Epithelial cell of esophagus (primary cell): ENCODE measurements at regions not wholly inside any gene's neighbourhood (a gene's known extent, or its start where the extent isn't known, plus 50 kb on each side); places are given as distances from the start of the nearest gene placed in this dataset.

ENCODE experiments used
- DNase-seq: peaks from one replicate; pipeline ENCODE4 v3.0.0; 2010; ENCODE audit warnings: low read depth
- H3K4me3 ChIP-seq: 2 replicates; pipeline ENCODE4 v1.5.1; 2011; ENCODE audit warnings: mild to moderate bottlenecking, low read length, control low read depth
- TF ChIP-seq, protein P1 (sequence below): IDR thresholded peaks from 2 replicates; pipeline ENCODE4 v1.5.1; 2011; ENCODE audit warnings: low read depth, mild to moderate bottlenecking, low read length, control low read depth, inconsistent platforms; ENCODE audit not compliant: insufficient read depth; ENCODE audit errors: missing control alignments

DNA sequence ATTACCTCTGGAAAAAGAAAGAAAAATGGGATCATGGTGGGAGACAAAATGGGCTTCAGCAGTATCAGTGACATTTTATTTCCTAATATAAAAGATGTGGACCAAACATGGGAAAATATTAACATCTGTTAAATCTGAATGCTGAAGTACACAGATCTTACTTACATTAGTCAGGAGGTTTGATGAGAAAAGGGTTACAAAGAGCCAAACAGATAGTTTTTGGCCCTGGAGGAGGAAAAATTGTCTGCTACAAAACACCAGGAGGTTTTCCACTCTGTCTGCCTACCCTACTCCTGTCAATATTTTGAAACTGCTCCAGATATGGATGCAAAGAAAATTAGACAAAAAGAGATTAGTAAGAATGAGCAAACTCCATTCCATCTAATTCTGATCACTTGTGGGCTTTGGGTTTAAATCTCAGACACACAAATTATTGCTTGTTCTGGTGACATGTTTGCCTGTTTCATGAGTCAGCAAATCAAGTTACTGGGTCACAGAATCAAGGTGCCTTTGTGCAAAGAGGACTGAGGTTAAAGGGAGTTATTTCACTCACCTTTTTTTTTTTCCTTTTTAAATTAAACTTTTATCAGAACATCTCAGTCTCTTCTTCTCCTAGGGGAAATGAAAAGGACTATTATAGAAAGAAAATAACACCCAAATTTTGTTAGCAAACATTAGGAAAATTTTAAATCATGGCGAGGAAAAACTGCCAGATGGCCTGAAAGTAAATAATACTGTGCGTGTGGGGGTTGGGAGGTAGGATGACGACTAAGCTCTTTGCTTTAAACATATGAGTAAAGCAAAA, 87.0 kb upstream of the SPATS2L start:
- no peak overlapping the region for H3K4me3 ChIP-seq
- DNase-seq = no peak
- TF ChIP-seq, protein P1, sequence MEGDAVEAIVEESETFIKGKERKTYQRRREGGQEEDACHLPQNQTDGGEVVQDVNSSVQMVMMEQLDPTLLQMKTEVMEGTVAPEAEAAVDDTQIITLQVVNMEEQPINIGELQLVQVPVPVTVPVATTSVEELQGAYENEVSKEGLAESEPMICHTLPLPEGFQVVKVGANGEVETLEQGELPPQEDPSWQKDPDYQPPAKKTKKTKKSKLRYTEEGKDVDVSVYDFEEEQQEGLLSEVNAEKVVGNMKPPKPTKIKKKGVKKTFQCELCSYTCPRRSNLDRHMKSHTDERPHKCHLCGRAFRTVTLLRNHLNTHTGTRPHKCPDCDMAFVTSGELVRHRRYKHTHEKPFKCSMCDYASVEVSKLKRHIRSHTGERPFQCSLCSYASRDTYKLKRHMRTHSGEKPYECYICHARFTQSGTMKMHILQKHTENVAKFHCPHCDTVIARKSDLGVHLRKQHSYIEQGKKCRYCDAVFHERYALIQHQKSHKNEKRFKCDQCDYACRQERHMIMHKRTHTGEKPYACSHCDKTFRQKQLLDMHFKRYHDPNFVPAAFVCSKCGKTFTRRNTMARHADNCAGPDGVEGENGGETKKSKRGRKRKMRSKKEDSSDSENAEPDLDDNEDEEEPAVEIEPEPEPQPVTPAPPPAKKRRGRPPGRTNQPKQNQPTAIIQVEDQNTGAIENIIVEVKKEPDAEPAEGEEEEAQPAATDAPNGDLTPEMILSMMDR = no peak

DNA sequence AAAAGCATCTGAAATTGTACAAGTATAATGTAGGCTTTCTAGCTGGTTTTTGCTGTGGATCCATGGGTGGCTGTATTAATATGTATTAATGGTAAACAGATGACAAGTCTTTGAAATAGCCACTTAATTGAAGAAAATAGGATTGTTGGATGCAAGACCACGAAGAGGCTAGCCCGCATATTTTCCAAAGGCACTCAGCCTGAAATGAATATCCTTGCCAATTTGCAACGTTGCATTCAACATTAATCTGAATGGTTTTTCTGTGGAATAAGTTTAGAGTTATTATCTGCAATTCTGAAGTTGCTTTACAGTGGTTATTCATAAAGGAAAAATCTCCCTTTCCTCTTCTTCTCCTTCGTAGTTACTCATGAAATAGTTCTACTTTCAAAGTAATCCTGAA, 86.2 kb upstream of the SPATS2L start:
- H3K4me3 ChIP-seq = no peak overlapping the region
- TF ChIP-seq, protein P1 = no peak
- DNase-seq = no peak

DNA sequence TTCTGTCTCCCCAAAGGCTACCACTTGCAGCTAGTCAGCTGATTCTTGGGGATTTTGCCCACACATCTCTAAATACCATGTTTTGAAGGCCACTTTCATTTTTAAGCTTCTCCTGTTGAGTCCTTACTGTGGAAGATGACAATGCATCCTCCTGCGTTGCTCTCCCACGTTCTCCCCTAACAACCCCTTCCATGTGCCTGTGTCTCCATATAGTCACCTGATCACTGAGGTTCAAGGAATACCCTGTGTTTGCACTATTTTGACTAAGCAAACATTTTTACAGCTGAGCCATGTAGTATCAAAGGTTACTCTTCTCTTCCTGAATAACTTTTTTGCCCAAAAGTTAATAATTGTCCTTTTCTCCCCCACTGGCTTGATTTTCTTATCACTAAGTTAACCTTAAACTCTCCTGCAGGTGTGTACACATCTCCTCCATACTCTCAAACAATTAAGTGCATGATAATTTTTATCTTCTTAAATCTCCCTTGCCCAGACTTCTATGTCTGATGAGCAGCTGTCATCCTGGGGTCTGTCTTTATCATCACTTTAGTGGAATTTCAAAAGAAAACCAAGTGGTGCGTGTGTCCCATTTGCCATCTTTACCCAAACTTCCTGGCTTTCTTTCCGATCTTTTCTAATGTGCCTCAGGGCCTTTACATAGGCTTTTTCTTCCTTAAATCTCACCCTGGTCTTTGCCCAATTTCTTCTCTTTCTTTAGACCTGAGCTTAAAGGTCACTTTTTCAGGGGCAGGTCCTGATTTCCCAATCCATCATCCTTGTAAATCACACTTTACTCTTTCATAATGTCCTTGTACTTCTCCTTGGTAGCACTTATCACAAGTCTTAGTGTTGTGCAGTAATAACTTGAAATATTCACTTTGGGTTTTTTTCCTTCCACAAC, 85.2 kb upstream of the SPATS2L start:
- TF ChIP-seq, protein P1 = no peak
- no peak overlapping the region for H3K4me3 ChIP-seq

DNA sequence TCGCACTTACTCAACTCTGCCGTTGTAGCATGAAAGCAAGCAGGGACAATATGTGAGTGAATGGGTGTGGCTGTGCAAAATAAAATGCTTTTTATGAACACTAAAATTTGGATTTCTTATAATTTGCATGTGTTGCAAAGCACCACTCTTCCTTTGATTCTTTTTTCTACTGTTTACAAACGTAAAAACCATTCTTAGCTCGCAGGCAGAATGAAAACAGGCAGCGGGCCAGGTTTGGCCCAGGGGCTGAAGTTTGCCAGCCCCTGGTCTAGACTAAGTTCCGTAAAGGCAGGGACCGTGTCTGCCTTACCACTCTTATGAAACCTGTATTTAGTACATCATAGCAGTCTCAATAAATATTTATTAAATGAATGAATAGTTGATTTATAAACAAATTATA, 83.7 kb upstream of the SPATS2L start:
- TF ChIP-seq, protein P1 = no peak
- no peak for DNase-seq
- H3K4me3 ChIP-seq = no peak overlapping the region

More for the DNA sequence above, 85.2 kb upstream of the SPATS2L start:
- DNase-seq = no peak

DNA sequence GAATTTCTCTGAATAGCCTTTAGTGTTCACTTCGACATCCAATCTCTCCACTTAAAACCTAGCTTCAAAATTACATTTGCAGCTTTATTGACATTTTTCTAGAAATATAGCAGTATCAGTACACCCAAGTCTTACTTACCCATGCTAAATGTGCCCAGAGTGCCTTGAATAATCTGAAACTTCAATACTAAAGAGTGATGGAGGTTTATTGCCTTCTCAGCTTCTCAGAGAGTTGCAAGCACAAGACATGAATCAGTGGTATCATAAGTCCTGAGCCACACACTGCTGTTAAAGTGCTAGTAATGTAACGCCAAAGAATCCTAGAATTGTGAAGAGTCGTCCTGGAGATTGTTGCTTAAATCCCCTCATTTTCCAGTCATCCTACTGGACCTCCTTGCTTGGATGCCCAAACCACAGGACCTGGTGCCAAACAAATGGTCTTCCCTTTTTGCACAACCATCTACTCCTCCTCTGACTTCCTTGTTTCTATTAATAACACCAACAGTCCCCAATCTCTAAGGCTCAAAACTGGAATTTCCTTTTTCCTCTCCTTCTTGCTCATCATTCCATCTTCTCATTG, 83.2 kb upstream of the SPATS2L start:
- no peak for DNase-seq
- H3K4me3 ChIP-seq = no peak overlapping the region
- TF ChIP-seq, protein P1 = no peak

DNA sequence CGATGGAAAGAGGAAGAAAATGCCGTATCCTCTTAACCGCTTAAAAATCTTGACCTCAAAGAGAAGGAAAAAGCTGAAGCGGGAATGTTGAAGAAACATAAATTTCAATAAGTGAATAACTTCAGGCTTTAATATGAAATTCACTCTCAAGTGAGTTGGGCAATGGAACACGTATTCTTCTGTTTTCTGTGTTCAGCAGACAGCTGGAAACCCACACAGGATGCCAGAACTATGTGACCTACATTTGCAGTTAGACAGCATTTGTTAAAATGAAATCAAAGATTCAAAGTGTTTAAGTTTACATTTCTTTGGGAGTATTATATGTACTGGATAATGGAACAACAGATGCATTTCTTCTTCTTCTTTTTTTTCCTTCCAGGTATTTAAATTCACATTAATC, 80.5 kb upstream of the SPATS2L start:
- H3K4me3 ChIP-seq = no peak overlapping the region
- DNase-seq = no peak
- TF ChIP-seq, protein P1 = no peak
